SK-N-SH treated with all-trans-retinoic acid at 6 μM for 48 hours (cell line): ENCODE measurements at regions not wholly inside any gene's neighbourhood (a gene's known extent, or its start where the extent isn't known, plus 50 kb on each side); places are given as distances from the start of the nearest gene placed in this dataset.
A peak's percentile ranks its signal among the peaks of the same experiment; 100 is the strongest.

Source experiments
- ATAC-seq: fragments of 200-7000 bp; cut with Tn5 transposase; 3 replicates; pipeline ENCODE4 v1.9.1; 2020; ENCODE audit warnings: mild to moderate bottlenecking, moderate library complexity
- ARNTL ChIP-seq: fragments of 450-650 bp; formaldehyde crosslinking; IDR thresholded peaks from 2 replicates; pipeline ENCODE4 v1.5.0; 2020; ENCODE audit warnings: low read depth, mild to moderate bottlenecking, moderate library complexity, borderline replicate concordance
- CREB5 ChIP-seq: fragments of 250-450 bp; sonication (Bioruptor Pico); IDR thresholded peaks from 2 replicates; pipeline ENCODE4 v1.5.1; 2020; ENCODE audit warnings: low read depth, mild to moderate bottlenecking, moderate library complexity
- CSDC2 ChIP-seq: fragments of 250-450 bp; sonication (Bioruptor Pico); IDR thresholded peaks from 2 replicates; pipeline ENCODE4 v1.5.0; 2020; ENCODE audit warnings: mild to moderate bottlenecking, moderate library complexity
- CSRNP3 ChIP-seq: fragments of 250-450 bp; sonication (Bioruptor Pico); IDR thresholded peaks from 2 replicates; pipeline ENCODE4 v1.5.1; 2021; ENCODE audit warnings: mild to moderate bottlenecking, moderate library complexity
- ESRRG ChIP-seq: fragments of 250-450 bp; sonication (Bioruptor Pico); IDR thresholded peaks from 2 replicates; pipeline ENCODE4 v1.6.1; 2021; ENCODE audit warnings: mild to moderate bottlenecking
- GLIS3 ChIP-seq: fragments of 250-450 bp; sonication (Bioruptor Pico); IDR thresholded peaks from 2 replicates; pipeline ENCODE4 v1.5.0; 2020; ENCODE audit warnings: mild to moderate bottlenecking, moderate library complexity
- ISL1 ChIP-seq: fragments of 250-450 bp; sonication (Bioruptor Pico); IDR thresholded peaks from 2 replicates; pipeline ENCODE4 v2.1.2; 2022; ENCODE audit warnings: mild to moderate bottlenecking, moderate library complexity
- OSR1 ChIP-seq: fragments of 250-450 bp; sonication (Bioruptor Pico); IDR thresholded peaks from 2 replicates; pipeline ENCODE4 v1.8.0; 2022; ENCODE audit warnings: moderate library complexity, mild to moderate bottlenecking, inconsistent platforms
- POU6F1 ChIP-seq: fragments of 250-450 bp; sonication (Bioruptor Pico); IDR thresholded peaks from 2 replicates; pipeline ENCODE4 v1.8.0; 2021; ENCODE audit warnings: low read depth, mild to moderate bottlenecking, moderate library complexity, borderline replicate concordance
- PPARA ChIP-seq: fragments of 250-450 bp; sonication (Bioruptor Pico); IDR thresholded peaks from 2 replicates; pipeline ENCODE4 v1.5.0; 2020; ENCODE audit warnings: mild to moderate bottlenecking, borderline replicate concordance
- RARB ChIP-seq: fragments of 250-450 bp; sonication (Bioruptor Pico); IDR thresholded peaks from 2 replicates; pipeline ENCODE4 v1.8.0; 2021; ENCODE audit warnings: mild to moderate bottlenecking, moderate library complexity
- SNAI2 ChIP-seq: fragments of 250-450 bp; sonication (Bioruptor Pico); IDR thresholded peaks from 2 replicates; pipeline ENCODE4 v1.5.0; 2020; ENCODE audit warnings: mild to moderate bottlenecking, moderate library complexity
- TCF4 ChIP-seq: fragments of 250-450 bp; sonication (Bioruptor Pico); IDR thresholded peaks from 2 replicates; pipeline ENCODE4 v1.8.0; 2021; ENCODE audit warnings: mild to moderate bottlenecking, moderate library complexity, borderline replicate concordance
- TOX ChIP-seq: fragments of 250-450 bp; sonication (Bioruptor Pico); IDR thresholded peaks from 2 replicates; pipeline ENCODE4 v1.8.0; 2021; ENCODE audit warnings: mild to moderate bottlenecking, moderate library complexity, borderline replicate concordance
- TSHZ2 ChIP-seq: fragments of 250-450 bp; sonication (Bioruptor Pico); IDR thresholded peaks from 2 replicates; pipeline ENCODE4 v1.5.0; 2020; ENCODE audit warnings: mild to moderate bottlenecking, moderate library complexity
- ZC3H10 ChIP-seq: fragments of 250-450 bp; sonication (Bioruptor Pico); IDR thresholded peaks from 2 replicates; pipeline ENCODE4 v1.5.1; 2021; ENCODE audit warnings: mild to moderate bottlenecking, moderate library complexity
- ZFP3 ChIP-seq: fragments of 250-450 bp; sonication (Bioruptor Pico); IDR thresholded peaks from 2 replicates; pipeline ENCODE4 v1.5.0; 2020; ENCODE audit warnings: mild to moderate bottlenecking, moderate library complexity
- ZNF565 ChIP-seq: fragments of 450-650 bp; formaldehyde crosslinking; conservative IDR thresholded peaks from 2 replicates; pipeline ENCODE4 v1.5.0; 2020; ENCODE audit warnings: low read depth, mild to moderate bottlenecking, moderate library complexity
- ZNF70 ChIP-seq: fragments of 450-650 bp; formaldehyde crosslinking; IDR thresholded peaks from 2 replicates; pipeline ENCODE4 v1.5.0; 2020; ENCODE audit warnings: mild to moderate bottlenecking, moderate library complexity

- TF ChIP-seq TSHZ2 = no peak
Measured at GRCh38 chr13:44188257-44188656, 185.4 kb upstream of the SERP2 start (continued).

- TF ChIP-seq PPARA (CRISPR knock-in tag) = no peak
- no peak for TF ChIP-seq ZNF565 (CRISPR knock-in tag)
- TF ChIP-seq ARNTL (CRISPR knock-in tag) = no peak
- TF ChIP-seq CSDC2 (CRISPR knock-in tag) = no peak
- TF ChIP-seq GLIS3 (CRISPR knock-in tag) = no peak
- TF ChIP-seq POU6F1 = no peak
- no peak for TF ChIP-seq ZC3H10 (CRISPR knock-in tag)
- TF ChIP-seq OSR1 (CRISPR knock-in tag) = no peak
- no peak for TF ChIP-seq TCF4 (CRISPR knock-in tag)
- ATAC-seq = no peak
Measured at GRCh38 chr13:44189085-44189484, 184.5 kb upstream of the SERP2 start.

- ATAC-seq = no peak
- TF ChIP-seq POU6F1 = no peak
- TF ChIP-seq ZC3H10 (CRISPR knock-in tag) = no peak
- TF ChIP-seq RARB (CRISPR knock-in tag) = no peak
- TF ChIP-seq SNAI2 = no peak
- TF ChIP-seq ZFP3 (CRISPR knock-in tag) = no peak
- no peak for TF ChIP-seq CREB5
- no peak for TF ChIP-seq ZNF70 (CRISPR knock-in tag)
- TF ChIP-seq ESRRG (CRISPR knock-in tag) = no peak
- no peak for TF ChIP-seq GLIS3 (CRISPR knock-in tag)
- TF ChIP-seq TCF4 (CRISPR knock-in tag) = no peak
Measured at GRCh38 chr13:44191103-44191502, 182.5 kb upstream of the SERP2 start.

- peak; percentile 96 for ATAC-seq
- TF ChIP-seq ESRRG (CRISPR knock-in tag) = no peak
- no peak for TF ChIP-seq RARB (CRISPR knock-in tag)
- no peak for TF ChIP-seq ARNTL (CRISPR knock-in tag)
- no peak for TF ChIP-seq CREB5
- TF ChIP-seq TSHZ2 = no peak
- no peak for TF ChIP-seq ISL1 (CRISPR knock-in tag)
- no peak for TF ChIP-seq PPARA (CRISPR knock-in tag)
- TF ChIP-seq TCF4 (CRISPR knock-in tag) = no peak
- TF ChIP-seq ZC3H10 (CRISPR knock-in tag) = no peak
- no peak for TF ChIP-seq ZNF565 (CRISPR knock-in tag)
- TF ChIP-seq CSRNP3 (CRISPR knock-in tag) = no peak
- no peak for TF ChIP-seq GLIS3 (CRISPR knock-in tag)
- TF ChIP-seq TOX = no peak
Measured at GRCh38 chr13:44191504-44192171, 182.0 kb upstream of the SERP2 start.
